HepG2 (cell line): ENCODE measurements at regions not wholly inside any gene's neighbourhood (a gene's known extent, or its start where the extent isn't known, plus 50 kb on each side); places are given as distances from the start of the nearest gene placed in this dataset.

ENCODE experiments used
- ATAC-seq: fragments of 200-7000 bp; cut with Tn5 transposase; 3 replicates; pipeline ENCODE4 v1.9.1; 2020; ENCODE audit warnings: mild to moderate bottlenecking, moderate library complexity
- BruUV-seq: library from RNA; stranded (reverse); fragments of 400-500 nt; replicated peaks from 2 replicates; lab custom pipeline; 2021; lab: Mats Ljungman, UMichigan
- CTCF ChIA-PET: fragments of 300-600 bp; formaldehyde crosslinking; extraction: SDS; loops from one replicate; lab custom pipeline; 2021; ENCODE audit warnings: low total read pairs, inconsistent platforms, low intra/inter-chr PET ratio; lab: Yijun Ruan, JAX
- POLR2A ChIA-PET: fragments of 350-600 bp; sonication (Branson Sonifier 250); formaldehyde crosslinking; loops from one replicate; lab custom pipeline; 2020; ENCODE audit warnings: antibody characterized with exemption, inconsistent platforms; lab: Yijun Ruan, JAX
- DNase-seq: peaks from one replicate; pipeline ENCODE4 v3.0.0-alpha.2; 2015; ENCODE audit warnings: low spot score
- FAIRE-seq: peaks from 3 replicates; lab custom pipeline; 2011; peaks lifted over from hg19 to GRCh38; lab: Jason Lieb, UNC
- H2AFZ ChIP-seq: one replicate; pipeline ENCODE4 v1.6.1; 2011; ENCODE audit warnings: low read length, inconsistent platforms
- H3K27ac ChIP-seq: fragments of 300-600 bp; 3 replicates; pipeline ENCODE4 v1.8.0; 2011; ENCODE audit warnings: mixed run types, mild to moderate bottlenecking, mixed read lengths, low read length, inconsistent platforms; ENCODE audit not compliant: insufficient read depth; ENCODE audit errors: extremely low read length
- H3K27me3 ChIP-seq, 2 experiments: fragments of 200-600 bp in 1 of 2; 2 replicates in 1 of 2; 3 replicates in 1 of 2; pipeline versions ENCODE4 v1.6.0 to v1.8.0; 2011; ENCODE audit warnings: low read length in 2 of 2, mild to moderate bottlenecking in 2 of 2, moderate library complexity in 2 of 2, inconsistent platforms in 1 of 2; ENCODE audit not compliant: insufficient read depth in 2 of 2, control insufficient read depth in 1 of 2
- H3K36me3 ChIP-seq, 2 experiments: fragments of 200-600 bp in 1 of 2; replicated peaks in 1 of 2; 2 replicates in 1 of 2; 3 replicates in 1 of 2; pipeline versions ENCODE4 v1.5.1 to v1.8.0; 2011; ENCODE audit warnings: low read length in 2 of 2, inconsistent platforms in 1 of 2; ENCODE audit not compliant: insufficient read depth in 2 of 2, control insufficient read depth in 1 of 2
- H3K4me1 ChIP-seq: 2 replicates; pipeline ENCODE4 v1.5.1; 2012; ENCODE audit warnings: low read length, inconsistent platforms; ENCODE audit not compliant: insufficient read depth
- H3K4me2 ChIP-seq: 2 replicates; pipeline ENCODE4 v1.6.0; 2011; ENCODE audit warnings: low read depth, low read length, inconsistent platforms
- H3K4me3 ChIP-seq, 3 experiments: fragments of 200-600 bp in 1 of 3; sonication (generic), shearing (Covaris generic) in 1 of 3; replicated peaks in 1 of 3; 2 replicates each; pipeline ENCODE4 v1.5.1; 2011 to 2016; ENCODE audit warnings: low read length in 3 of 3, inconsistent platforms in 2 of 3, low read depth in 2 of 3, mild to moderate bottlenecking in 2 of 3, control low read depth in 1 of 3, mixed read lengths in 1 of 3; ENCODE audit not compliant: insufficient read depth in 1 of 3
- H3K79me2 ChIP-seq: one replicate; pipeline ENCODE4 v1.6.1; 2011; ENCODE audit warnings: low read length, inconsistent platforms; ENCODE audit not compliant: insufficient read depth
- H3K9ac ChIP-seq: 2 replicates; pipeline ENCODE4 v1.6.0; 2011; ENCODE audit warnings: mild to moderate bottlenecking, low read depth, low read length, inconsistent platforms; ENCODE audit not compliant: insufficient read depth
- H3K9me3 ChIP-seq: 2 replicates; pipeline ENCODE4 v1.5.1; 2012; ENCODE audit warnings: mild to moderate bottlenecking, low read length
- H4K20me1 ChIP-seq: 2 replicates; pipeline ENCODE4 v1.6.0; 2011; ENCODE audit warnings: inconsistent platforms, mild to moderate bottlenecking, low read length, moderate library complexity; ENCODE audit not compliant: insufficient read depth
- CBX2 ChIP-seq, 2 experiments: fragments of 200-600 bp in 1 of 2; sonication (generic); formaldehyde crosslinking in 1 of 2; IDR thresholded peaks; 2 replicates each; pipeline versions ENCODE4 v1.7.0 to v1.8.1; 2018 to 2022; ENCODE audit warnings: low read depth in 2 of 2, low read length in 1 of 2, mild to moderate bottlenecking in 1 of 2, missing genetic modification reagents in 1 of 2
- FOXJ3 ChIP-seq: sonication (generic); formaldehyde crosslinking; IDR thresholded peaks from 2 replicates; pipeline ENCODE4 v1.4.0; 2020; ENCODE audit warnings: missing genetic modification reagents, mild to moderate bottlenecking, borderline replicate concordance
- HOXA7 ChIP-seq: sonication (generic); formaldehyde crosslinking; IDR thresholded peaks from 2 replicates; pipeline ENCODE4 v1.8.1; 2022; ENCODE audit warnings: mild to moderate bottlenecking, missing genetic modification reagents, moderate library complexity
- NCOA2 ChIP-seq: sonication (generic); formaldehyde crosslinking; IDR thresholded peaks from 2 replicates; pipeline ENCODE4 v1.8.0; 2022; ENCODE audit warnings: inconsistent platforms
- NR2F2 ChIP-seq: IDR thresholded peaks from 2 replicates; pipeline ENCODE4 v1.6.1; 2012; ENCODE audit warnings: low read depth, inconsistent platforms, borderline replicate concordance
- RBM22 ChIP-seq: fragments of 200-400 bp; formaldehyde crosslinking; optimal IDR thresholded peaks from 2 replicates; pipeline ENCODE3; 2017; ENCODE audit warnings: mild to moderate bottlenecking, low read length, moderate library complexity
- RELA ChIP-seq: sonication (generic); formaldehyde crosslinking; IDR thresholded peaks from 2 replicates; pipeline ENCODE4 v1.4.0; 2020; ENCODE audit warnings: missing genetic modification reagents
- TFDP2 ChIP-seq: sonication (generic); formaldehyde crosslinking; IDR thresholded peaks from 2 replicates; pipeline ENCODE4 v1.4.0; 2020; ENCODE audit warnings: missing genetic modification reagents
- YEATS4 ChIP-seq: sonication (generic); formaldehyde crosslinking; IDR thresholded peaks from 2 replicates; pipeline ENCODE4 v1.4.0; 2020; ENCODE audit warnings: missing genetic modification reagents, borderline replicate concordance
- ZBTB7B ChIP-seq: sonication (generic); formaldehyde crosslinking; IDR thresholded peaks from 2 replicates; pipeline ENCODE4 v1.4.0; 2020; ENCODE audit warnings: missing genetic modification reagents
- ZFP41 ChIP-seq: sonication (generic); formaldehyde crosslinking; IDR thresholded peaks from 2 replicates; pipeline ENCODE4 v1.4.0; 2020; ENCODE audit warnings: mild to moderate bottlenecking, missing genetic modification reagents, borderline replicate concordance
- ZNF205 ChIP-seq: IDR thresholded peaks from 2 replicates; pipeline ENCODE4 v1.6.1; 2018; ENCODE audit warnings: missing biosample characterization, missing genetic modification reagents
- ZNF335 ChIP-seq: sonication (generic); formaldehyde crosslinking; IDR thresholded peaks from 2 replicates; pipeline ENCODE4 v1.4.0; 2020; ENCODE audit warnings: missing genetic modification reagents
- ZNF383 ChIP-seq: sonication (generic); formaldehyde crosslinking; IDR thresholded peaks from 2 replicates; pipeline ENCODE4 v1.4.0; 2020; ENCODE audit warnings: missing genetic modification reagents, mild to moderate bottlenecking, borderline replicate concordance
- ZNF75D ChIP-seq: sonication (generic); formaldehyde crosslinking; IDR thresholded peaks from 2 replicates; pipeline ENCODE4 v1.8.1; 2023; ENCODE audit warnings: missing genetic modification reagents, mild to moderate bottlenecking, borderline replicate concordance
- ZNF878 ChIP-seq: sonication (generic); formaldehyde crosslinking; IDR thresholded peaks from 2 replicates; pipeline ENCODE4 v1.8.1; 2023; ENCODE audit warnings: mild to moderate bottlenecking, missing genetic modification reagents, moderate library complexity
- WGBS: methylation state at CpG from one replicate; pipeline ENCODE4 v1.1.6; 2017; ENCODE audit warnings: low lambda C conversion rate; 5-methylcytosine and 5-hydroxymethylcytosine counted together
- in situ Hi-C: cut with HindIII; loops from 2 replicates; pipeline ENCODE4 v1.10.0; 2017; ENCODE audit warnings: low pct_unique_long_range_greater_than_20kb; ENCODE audit not compliant: extremely low pct_ligation_motif_present
- intact Hi-C: fragments of 100-400 bp; cut with micrococcal nuclease; formaldehyde crosslinking; loops from one replicate; pipeline ENCODE4 v1.10.0; 2022; ENCODE audit not compliant: unreplicated experiment
- TF ChIP-seq, protein P1 (sequence below): sonication (generic); formaldehyde crosslinking; conservative IDR thresholded peaks from 2 replicates; pipeline ENCODE4 v1.8.0; 2022; ENCODE audit warnings: mild to moderate bottlenecking, moderate library complexity, missing genetic modification reagents
- TF ChIP-seq, protein P2 (sequence below): IDR thresholded peaks from 2 replicates; pipeline ENCODE4 v1.6.1; 2016; ENCODE audit warnings: missing genetic modification reagents, missing compliant biosample characterization

DNA sequence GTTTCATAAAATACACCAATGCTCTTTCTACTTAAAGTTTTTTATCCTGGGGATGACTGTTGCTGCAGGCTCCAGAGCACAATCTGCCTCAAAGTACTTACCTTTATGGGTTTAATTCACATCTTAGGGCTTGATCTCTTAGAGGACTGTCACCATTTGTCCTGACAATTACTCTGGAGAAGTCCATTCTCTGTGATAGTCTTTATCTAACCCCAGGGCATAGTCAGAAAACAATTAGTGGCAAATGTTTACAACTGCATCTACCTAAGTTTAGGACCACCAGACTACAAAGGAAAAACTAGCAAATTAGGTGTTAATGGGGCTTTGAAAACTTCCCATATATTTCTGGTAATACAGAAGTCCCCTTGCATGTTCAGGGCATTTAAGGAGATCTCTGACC, 973.5 kb downstream of the JRKL start (continued):
- TF ChIP-seq TFDP2 (CRISPR knock-in tag) (no peak), ZNF335 (CRISPR knock-in tag) (no peak), ZNF75D (no peak), RELA (no peak), NCOA2 (CRISPR knock-in tag) (no peak)

- WGBS, result 6% methylated on average over 1 of the region's 1 CpG
- Histone ChIP-seq H3K79me2 (no peaks in the 10 kb centered on the region), H3K4me1 (no peaks in the 10 kb centered on the region), H3K36me3 (no peaks in the 10 kb centered on the region), H2AFZ (no peak overlapping the region), H3K4me2 (no peak overlapping the region), H3K9ac (no peak overlapping the region), H3K4me3 (no peak overlapping the region), H4K20me1 (no peaks in the 10 kb centered on the region), H3K9me3 (peaks cover 11% of the 10 kb centered on the region; the same call in 1 of the 2 replicates), H3K27ac (no peak overlapping the region), H3K27me3 (no peaks in the 10 kb centered on the region)
- in situ Hi-C loops (no loop called here), intact Hi-C loops (no loop called here)
- ATAC-seq (no peak), DNase-seq (no peak), FAIRE-seq (no peak)
- no TSS peak for BruUV-seq
- POLR2A ChIA-PET, result no interaction called here
- CTCF ChIA-PET, result no interaction called here
- no peak for TF ChIP-seq NR2F2
- no peak for TF ChIP-seq ZBTB7B (CRISPR knock-in tag)
- TF ChIP-seq, protein P1, sequence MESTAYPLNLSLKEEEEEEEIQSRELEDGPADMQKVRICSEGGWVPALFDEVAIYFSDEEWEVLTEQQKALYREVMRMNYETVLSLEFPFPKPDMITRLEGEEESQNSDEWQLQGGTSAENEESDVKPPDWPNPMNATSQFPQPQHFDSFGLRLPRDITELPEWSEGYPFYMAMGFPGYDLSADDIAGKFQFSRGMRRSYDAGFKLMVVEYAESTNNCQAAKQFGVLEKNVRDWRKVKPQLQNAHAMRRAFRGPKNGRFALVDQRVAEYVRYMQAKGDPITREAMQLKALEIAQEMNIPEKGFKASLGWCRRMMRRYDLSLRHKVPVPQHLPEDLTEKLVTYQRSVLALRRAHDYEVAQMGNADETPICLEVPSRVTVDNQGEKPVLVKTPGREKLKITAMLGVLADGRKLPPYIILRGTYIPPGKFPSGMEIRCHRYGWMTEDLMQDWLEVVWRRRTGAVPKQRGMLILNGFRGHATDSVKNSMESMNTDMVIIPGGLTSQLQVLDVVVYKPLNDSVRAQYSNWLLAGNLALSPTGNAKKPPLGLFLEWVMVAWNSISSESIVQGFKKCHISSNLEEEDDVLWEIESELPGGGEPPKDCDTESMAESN (CRISPR knock-in tag), result no peak
- TF ChIP-seq ZNF205 (CRISPR knock-in tag), result no peak
- no peak for TF ChIP-seq ZNF383 (CRISPR knock-in tag)
- TF ChIP-seq ZNF878 (CRISPR knock-in tag), result no peak
- TF ChIP-seq RBM22, result no peak
- TF ChIP-seq FOXJ3, result no peak
- TF ChIP-seq HOXA7 (CRISPR knock-in tag), result no peak
- TF ChIP-seq YEATS4 (CRISPR knock-in tag), result no peak
- TF ChIP-seq CBX2 (IDR thresholded peaks at IDR 0.05; ENCODE audit: low read depth, low read length), result no peak
- TF ChIP-seq CBX2 (CRISPR knock-in tag; IDR thresholded peaks at IDR 0.05; ENCODE audit: low read depth), result no peak
- TF ChIP-seq, protein P2, sequence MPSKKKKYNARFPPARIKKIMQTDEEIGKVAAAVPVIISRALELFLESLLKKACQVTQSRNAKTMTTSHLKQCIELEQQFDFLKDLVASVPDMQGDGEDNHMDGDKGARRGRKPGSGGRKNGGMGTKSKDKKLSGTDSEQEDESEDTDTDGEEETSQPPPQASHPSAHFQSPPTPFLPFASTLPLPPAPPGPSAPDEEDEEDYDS (CRISPR knock-in tag), result no peak
- no peak for TF ChIP-seq ZFP41
Measured at GRCh38 chr11:97364047-97364446, 974.2 kb downstream of the JRKL start.
